Rectal smooth muscle tissue (tissue), 1 donor: ENCODE measurements at regions not wholly inside any gene's neighbourhood (a gene's known extent, or its start where the extent isn't known, plus 50 kb on each side); places are given as distances from the start of the nearest gene placed in this dataset.

ENCODE experiments used
- H3K27ac ChIP-seq: one replicate; pipeline ENCODE4 v1.7.0; 2013; ENCODE audit warnings: low read depth, low read length, inconsistent platforms
- H3K27me3 ChIP-seq: one replicate; pipeline ENCODE4 v1.7.0; 2013; ENCODE audit warnings: low read length; ENCODE audit not compliant: control insufficient read depth, insufficient read depth
- H3K36me3 ChIP-seq: one replicate; pipeline ENCODE4 v1.7.0; 2013; ENCODE audit warnings: low read length; ENCODE audit not compliant: control insufficient read depth, insufficient read depth
- H3K4me1 ChIP-seq: one replicate; pipeline ENCODE4 v1.7.0; 2013; ENCODE audit warnings: low read length; ENCODE audit not compliant: control insufficient read depth, insufficient read depth
- H3K4me3 ChIP-seq: one replicate; pipeline ENCODE4 v1.7.0; 2013; ENCODE audit warnings: low read length
- H3K9ac ChIP-seq: one replicate; pipeline ENCODE4 v1.7.0; 2013; ENCODE audit warnings: low read length

DNA sequence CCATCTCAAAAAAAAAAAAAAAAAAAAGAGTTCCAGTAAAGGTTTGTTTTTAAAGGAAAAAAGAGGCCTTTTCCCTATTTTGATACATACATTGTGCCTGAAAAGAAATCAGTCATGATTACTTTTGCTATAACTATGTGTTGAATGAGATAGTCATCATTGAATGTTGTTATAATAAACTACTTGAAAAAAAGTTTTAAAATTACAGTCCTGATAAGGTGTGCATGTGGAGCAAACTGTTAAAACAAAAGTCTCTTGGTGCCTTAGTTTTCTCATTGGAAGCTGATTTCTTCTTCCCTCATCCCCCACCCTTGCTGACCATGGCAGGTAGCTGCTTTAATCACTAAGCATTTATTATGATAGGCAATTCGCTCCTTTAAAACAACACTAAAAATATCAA, 172.3 kb upstream of the TBCA start:
- H3K27me3 ChIP-seq, result no peaks in the 10 kb centered on the region
- no peak overlapping the region for H3K9ac ChIP-seq
- H3K36me3 ChIP-seq, result no peaks in the 10 kb centered on the region
- no peak overlapping the region for H3K4me3 ChIP-seq
- no peak overlapping the region for H3K27ac ChIP-seq
- no peaks in the 10 kb centered on the region for H3K4me1 ChIP-seq

- Histone ChIP-seq H3K4me3 (no peak overlapping the region), H3K36me3 (no peaks in the 10 kb centered on the region), H3K27me3 (no peaks in the 10 kb centered on the region), H3K4me1 (no peaks in the 10 kb centered on the region), H3K9ac (no peak overlapping the region), H3K27ac (no peak overlapping the region)
Measured at GRCh38 chr5:77947041-77947428, 170.9 kb upstream of the TBCA start.

GRCh38 chr5:77946381-77947040, 170.4 kb upstream of the TBCA start:
- H3K36me3 ChIP-seq, result no peaks in the 10 kb centered on the region
- H3K4me3 ChIP-seq, result no peak overlapping the region
- no peaks in the 10 kb centered on the region for H3K4me1 ChIP-seq
- H3K27ac ChIP-seq, result no peak overlapping the region
- no peaks in the 10 kb centered on the region for H3K27me3 ChIP-seq
- no peak overlapping the region for H3K9ac ChIP-seq

GRCh38 chr5:77945874-77946273, 169.7 kb upstream of the TBCA start:
- Histone ChIP-seq H3K27ac (no peak overlapping the region), H3K27me3 (no peaks in the 10 kb centered on the region), H3K4me1 (no peaks in the 10 kb centered on the region), H3K36me3 (no peaks in the 10 kb centered on the region), H3K9ac (no peak overlapping the region), H3K4me3 (no peak overlapping the region)

- H3K27me3 ChIP-seq, result no peaks in the 10 kb centered on the region
- H3K4me1 ChIP-seq, result no peaks in the 10 kb centered on the region
- H3K36me3 ChIP-seq, result no peaks in the 10 kb centered on the region
- H3K4me3 ChIP-seq, result no peak overlapping the region
- H3K27ac ChIP-seq, result no peak overlapping the region
- no peak overlapping the region for H3K9ac ChIP-seq
Measured at GRCh38 chr5:77944757-77945340, 168.7 kb upstream of the TBCA start.

GRCh38 chr5:77943851-77944250, 167.7 kb upstream of the TBCA start:
- Histone ChIP-seq H3K4me1 (no peaks in the 10 kb centered on the region), H3K27me3 (no peaks in the 10 kb centered on the region), H3K9ac (no peak overlapping the region), H3K4me3 (no peak overlapping the region), H3K27ac (no peak overlapping the region), H3K36me3 (no peaks in the 10 kb centered on the region)

- Histone ChIP-seq H3K9ac (no peak overlapping the region), H3K27me3 (no peaks in the 10 kb centered on the region), H3K36me3 (no peaks in the 10 kb centered on the region), H3K4me1 (no peaks in the 10 kb centered on the region), H3K4me3 (no peak overlapping the region), H3K27ac (no peak overlapping the region)
Measured at GRCh38 chr5:77942578-77943239, 166.6 kb upstream of the TBCA start.

GRCh38 chr5:77937015-77937908, 161.1 kb upstream of the TBCA start:
- Histone ChIP-seq H3K4me1 (no peaks in the 10 kb centered on the region), H3K4me3 (no peak overlapping the region), H3K36me3 (no peaks in the 10 kb centered on the region), H3K9ac (no peak overlapping the region), H3K27ac (no peak overlapping the region), H3K27me3 (no peaks in the 10 kb centered on the region)

DNA sequence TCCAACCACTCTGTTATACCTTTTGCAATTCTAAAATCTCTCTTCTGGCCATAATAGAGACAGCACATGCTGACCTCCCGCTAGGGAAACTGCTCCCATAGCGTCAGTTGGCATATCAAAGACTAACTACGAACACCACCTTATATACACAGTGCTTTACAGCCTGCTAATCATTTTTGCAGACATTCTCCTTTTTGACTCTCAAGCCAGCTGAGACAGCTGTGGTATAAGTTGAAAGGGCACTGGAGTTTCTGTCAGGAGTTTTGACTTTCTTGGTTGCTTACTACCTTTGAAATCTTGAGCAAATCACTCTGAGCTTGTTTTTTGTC, 160.2 kb upstream of the TBCA start:
- Histone ChIP-seq H3K27ac (no peak overlapping the region), H3K9ac (no peak overlapping the region), H3K36me3 (no peaks in the 10 kb centered on the region), H3K27me3 (no peaks in the 10 kb centered on the region), H3K4me3 (no peak overlapping the region), H3K4me1 (no peaks in the 10 kb centered on the region)

DNA sequence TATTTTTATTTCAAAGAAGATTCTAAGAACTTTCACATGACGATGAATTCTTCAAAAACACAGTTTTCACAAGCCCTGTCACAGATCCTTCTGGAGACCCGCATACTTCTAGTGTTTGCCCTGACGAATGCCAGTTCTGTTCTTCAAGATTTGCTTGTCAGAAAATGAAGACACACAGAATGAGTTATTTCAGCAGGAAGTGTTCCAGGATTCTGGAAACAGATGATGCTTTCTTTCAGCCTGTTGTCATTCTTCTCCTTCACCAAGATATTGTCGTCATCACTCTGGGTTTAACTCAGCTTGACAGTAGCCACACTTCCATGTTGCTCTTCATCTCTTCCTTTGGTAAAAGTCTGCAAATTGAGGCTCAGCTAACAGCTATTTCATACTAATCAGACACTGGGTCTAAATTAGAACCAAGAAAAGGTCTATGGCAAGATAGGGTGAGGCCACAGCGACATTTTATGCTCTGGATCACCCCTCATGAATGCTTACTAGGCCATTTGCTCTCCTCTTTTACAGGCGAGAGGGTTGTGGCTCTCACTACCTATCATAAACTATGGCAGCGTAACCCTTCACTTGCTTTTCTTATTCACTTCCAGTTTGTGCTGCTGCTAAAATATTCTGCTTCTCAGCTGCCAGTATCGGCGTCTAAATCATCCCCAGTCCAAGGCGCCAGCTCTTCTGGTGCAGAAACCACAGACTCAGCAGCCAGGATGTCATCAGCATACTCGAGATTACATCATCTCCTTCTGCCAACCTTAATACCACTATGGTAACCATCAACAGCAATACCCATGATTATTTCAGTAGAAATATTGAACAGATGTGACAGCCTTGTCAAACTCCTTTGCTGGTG, 159.6 kb upstream of the TBCA start:
- no peak overlapping the region for H3K4me3 ChIP-seq
- H3K9ac ChIP-seq, result no peak overlapping the region
- H3K4me1 ChIP-seq, result no peaks in the 10 kb centered on the region
- no peaks in the 10 kb centered on the region for H3K27me3 ChIP-seq
- H3K27ac ChIP-seq, result no peak overlapping the region
- H3K36me3 ChIP-seq, result no peaks in the 10 kb centered on the region

DNA sequence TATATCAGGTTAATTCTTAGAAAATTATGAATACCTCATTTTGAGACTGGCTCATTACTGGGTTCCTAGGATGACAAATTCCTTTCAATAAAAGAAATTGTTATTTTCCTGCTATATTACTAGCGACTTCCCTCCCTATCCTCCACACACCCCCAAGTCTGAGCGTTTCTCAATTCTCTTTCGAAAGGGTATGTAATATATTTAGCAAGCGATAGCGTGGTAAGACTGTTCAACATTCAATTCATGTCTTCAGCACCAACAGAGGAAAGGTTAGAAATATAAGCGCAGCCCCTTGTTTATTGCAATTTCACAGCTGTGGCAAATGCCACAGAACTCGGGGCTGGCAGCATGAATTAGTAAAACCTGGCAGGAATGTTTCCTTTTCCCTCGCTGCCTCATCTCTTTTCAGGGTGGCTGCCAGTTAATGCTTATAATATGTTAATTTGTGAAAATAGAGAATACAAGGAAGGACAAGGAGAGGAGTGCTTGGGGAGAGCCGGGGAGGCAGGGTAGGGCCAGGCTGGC, 152.7 kb upstream of the TBCA start:
- Histone ChIP-seq H3K4me3 (no peak overlapping the region), H3K27ac (no peak overlapping the region), H3K4me1 (no peaks in the 10 kb centered on the region), H3K36me3 (no peaks in the 10 kb centered on the region), H3K9ac (no peak overlapping the region), H3K27me3 (no peaks in the 10 kb centered on the region)
